ENCODE measurements at regions not wholly inside any gene's neighbourhood (a gene's known extent, or its start where the extent isn't known, plus 50 kb on each side); places are given as distances from the start of the nearest gene placed in this dataset.

DNA sequence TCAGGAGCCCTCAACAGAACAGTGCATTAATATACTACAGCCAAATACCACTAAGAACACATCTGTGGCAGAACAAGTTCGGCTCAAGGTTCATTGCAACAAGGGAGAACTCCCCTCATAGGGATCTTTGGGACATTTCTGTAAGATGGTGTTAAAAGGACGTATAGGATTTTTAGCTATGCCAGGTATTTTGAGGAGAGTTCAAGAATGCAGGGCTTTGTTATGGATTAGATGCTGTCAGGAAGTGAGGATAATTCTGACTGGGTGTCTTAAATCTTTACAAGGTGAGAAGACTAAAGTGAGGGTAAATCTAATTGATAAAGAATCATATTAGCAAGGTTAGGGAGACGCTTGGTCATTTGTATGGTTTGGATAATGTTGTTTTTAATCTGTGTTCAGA, 83.7 kb upstream of the AHI1 start:
- TF ChIP-seq, protein P1, sequence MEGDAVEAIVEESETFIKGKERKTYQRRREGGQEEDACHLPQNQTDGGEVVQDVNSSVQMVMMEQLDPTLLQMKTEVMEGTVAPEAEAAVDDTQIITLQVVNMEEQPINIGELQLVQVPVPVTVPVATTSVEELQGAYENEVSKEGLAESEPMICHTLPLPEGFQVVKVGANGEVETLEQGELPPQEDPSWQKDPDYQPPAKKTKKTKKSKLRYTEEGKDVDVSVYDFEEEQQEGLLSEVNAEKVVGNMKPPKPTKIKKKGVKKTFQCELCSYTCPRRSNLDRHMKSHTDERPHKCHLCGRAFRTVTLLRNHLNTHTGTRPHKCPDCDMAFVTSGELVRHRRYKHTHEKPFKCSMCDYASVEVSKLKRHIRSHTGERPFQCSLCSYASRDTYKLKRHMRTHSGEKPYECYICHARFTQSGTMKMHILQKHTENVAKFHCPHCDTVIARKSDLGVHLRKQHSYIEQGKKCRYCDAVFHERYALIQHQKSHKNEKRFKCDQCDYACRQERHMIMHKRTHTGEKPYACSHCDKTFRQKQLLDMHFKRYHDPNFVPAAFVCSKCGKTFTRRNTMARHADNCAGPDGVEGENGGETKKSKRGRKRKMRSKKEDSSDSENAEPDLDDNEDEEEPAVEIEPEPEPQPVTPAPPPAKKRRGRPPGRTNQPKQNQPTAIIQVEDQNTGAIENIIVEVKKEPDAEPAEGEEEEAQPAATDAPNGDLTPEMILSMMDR (IDR thresholded peaks at IDR 0.05; ENCODE audit: insufficient read depth, low read length, poor library complexity, severe bottlenecking): no peak
- TF ChIP-seq EZH2phosphoT487 (conservative IDR thresholded peaks at IDR 0.05; ENCODE audit: low read length): no peak

All from SU-DHL-6 (cell line).